ENCODE measurements at regions not wholly inside any gene's neighbourhood (a gene's known extent, or its start where the extent isn't known, plus 50 kb on each side); places are given as distances from the start of the nearest gene placed in this dataset.

DNA sequence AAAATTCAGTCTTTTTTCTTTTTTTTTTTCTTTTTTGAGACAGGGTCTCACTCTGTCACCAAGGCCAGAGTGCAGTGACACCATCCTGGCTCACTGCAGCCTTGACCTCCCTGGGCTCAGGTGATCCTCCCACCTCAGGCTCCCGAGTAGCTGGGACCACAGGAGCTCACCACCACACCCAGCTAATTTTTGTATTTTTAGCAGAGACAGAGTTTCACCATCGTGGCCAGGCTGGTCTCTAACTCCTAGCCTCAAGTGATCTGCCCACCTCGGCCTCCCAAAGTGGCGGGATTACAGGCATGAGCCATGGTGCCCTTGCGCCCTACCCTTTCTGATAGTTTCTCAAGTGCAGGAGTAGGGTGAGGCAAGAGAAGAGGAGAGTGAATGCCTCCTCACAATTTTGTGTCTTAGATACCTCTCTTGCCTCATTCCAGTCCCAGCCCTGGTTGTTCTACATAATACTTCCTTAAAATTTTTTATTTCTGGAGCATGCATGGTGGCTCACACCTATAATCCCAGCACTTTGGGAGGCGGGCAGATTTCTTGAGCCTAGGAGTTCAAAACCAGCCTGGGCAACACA, 68.2 kb upstream of the CAB39 start:
- Histone ChIP-seq H3K27ac (no peak overlapping the region), H3K36me3 (no peaks in the 10 kb centered on the region), H3K9me3 (no peaks in the 10 kb centered on the region), H3K27me3 (no peaks in the 10 kb centered on the region), H3K4me1 (no peaks in the 10 kb centered on the region), H3K4me3 (no peak overlapping the region)
- intact Hi-C loops (cut with DNase I) = no loop called here
- FAIRE-seq (no peak), DNase-seq (no peak), ATAC-seq (no peak)
- TF ChIP-seq, protein P1, sequence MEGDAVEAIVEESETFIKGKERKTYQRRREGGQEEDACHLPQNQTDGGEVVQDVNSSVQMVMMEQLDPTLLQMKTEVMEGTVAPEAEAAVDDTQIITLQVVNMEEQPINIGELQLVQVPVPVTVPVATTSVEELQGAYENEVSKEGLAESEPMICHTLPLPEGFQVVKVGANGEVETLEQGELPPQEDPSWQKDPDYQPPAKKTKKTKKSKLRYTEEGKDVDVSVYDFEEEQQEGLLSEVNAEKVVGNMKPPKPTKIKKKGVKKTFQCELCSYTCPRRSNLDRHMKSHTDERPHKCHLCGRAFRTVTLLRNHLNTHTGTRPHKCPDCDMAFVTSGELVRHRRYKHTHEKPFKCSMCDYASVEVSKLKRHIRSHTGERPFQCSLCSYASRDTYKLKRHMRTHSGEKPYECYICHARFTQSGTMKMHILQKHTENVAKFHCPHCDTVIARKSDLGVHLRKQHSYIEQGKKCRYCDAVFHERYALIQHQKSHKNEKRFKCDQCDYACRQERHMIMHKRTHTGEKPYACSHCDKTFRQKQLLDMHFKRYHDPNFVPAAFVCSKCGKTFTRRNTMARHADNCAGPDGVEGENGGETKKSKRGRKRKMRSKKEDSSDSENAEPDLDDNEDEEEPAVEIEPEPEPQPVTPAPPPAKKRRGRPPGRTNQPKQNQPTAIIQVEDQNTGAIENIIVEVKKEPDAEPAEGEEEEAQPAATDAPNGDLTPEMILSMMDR (IDR thresholded peaks at IDR 0.05) = no peak
- 76 to 80% methylated on average over 6 of the region's 6 CpGs for WGBS, 2 donors

DNA sequence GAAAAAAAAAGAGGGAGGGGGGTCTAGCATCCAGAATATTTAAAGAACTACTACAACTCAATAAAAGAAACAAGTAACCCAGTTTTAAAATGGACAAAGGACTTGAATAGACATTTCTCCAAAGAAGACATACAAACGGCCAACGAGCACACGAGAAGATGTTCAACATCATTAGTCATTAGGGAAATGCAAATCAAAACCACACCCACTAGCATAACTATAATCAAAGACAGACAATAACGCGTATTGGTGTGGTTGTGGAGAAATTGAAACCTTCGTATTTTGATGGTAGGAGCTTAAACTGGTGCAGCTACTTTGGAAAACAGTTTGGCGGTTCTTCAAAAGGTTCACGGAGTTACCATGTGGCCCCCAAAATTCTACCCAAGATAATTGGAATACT, 64.3 kb upstream of the CAB39 start:
- H3K27me3 ChIP-seq = no peaks in the 10 kb centered on the region
- no peak for FAIRE-seq
- no peaks in the 10 kb centered on the region for H3K9me3 ChIP-seq
- intact Hi-C loops (cut with DNase I) = no loop called here
- no peaks in the 10 kb centered on the region for H3K36me3 ChIP-seq
- ATAC-seq = no peak
- TF ChIP-seq, protein P1 (IDR thresholded peaks at IDR 0.05) = no peak
- no peak overlapping the region for H3K27ac ChIP-seq
- H3K4me1 ChIP-seq = no peaks in the 10 kb centered on the region
- no peak for DNase-seq
- WGBS, 2 donors = 80 to 88% methylated on average over 8 of the region's 8 CpGs
- no peak overlapping the region for H3K4me3 ChIP-seq

DNA sequence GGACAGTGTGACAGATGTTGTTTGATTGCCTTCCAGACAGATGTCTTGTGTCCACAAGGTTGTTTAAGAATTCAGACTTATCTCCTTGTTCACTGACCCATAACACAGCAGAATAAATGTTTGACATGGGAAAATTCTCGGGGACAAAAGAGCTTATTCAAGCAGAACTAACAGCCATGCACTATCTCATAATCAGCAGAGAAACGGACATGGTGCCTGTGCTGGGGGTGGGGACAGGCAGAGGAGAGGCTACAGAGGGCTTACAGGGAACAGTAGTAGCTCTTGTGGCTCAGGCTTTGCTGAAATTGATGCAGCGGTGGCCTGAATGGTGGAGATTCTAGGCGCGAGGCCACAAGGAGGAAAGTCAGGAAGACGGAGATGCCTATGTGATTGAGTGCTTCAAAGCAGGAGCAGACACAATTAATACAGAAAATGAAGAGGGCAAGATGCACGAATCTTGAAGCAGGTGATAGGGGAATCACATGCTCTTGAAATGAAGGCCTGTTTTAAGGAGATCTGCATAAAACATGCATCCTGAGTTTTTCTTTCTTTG, 62.0 kb upstream of the CAB39 start:
- no peaks in the 10 kb centered on the region for H3K36me3 ChIP-seq
- H3K4me1 ChIP-seq = no peaks in the 10 kb centered on the region
- no peak overlapping the region for H3K4me3 ChIP-seq
- no peaks in the 10 kb centered on the region for H3K9me3 ChIP-seq
- no peaks in the 10 kb centered on the region for H3K27me3 ChIP-seq
- DNase-seq = no peak
- no peak for FAIRE-seq
- ATAC-seq = no peak
- TF ChIP-seq, protein P1 (IDR thresholded peaks at IDR 0.05) = no peak
- H3K27ac ChIP-seq = no peak overlapping the region
- 37 to 45% methylated on average over 7 of the region's 7 CpGs for WGBS, 2 donors
- intact Hi-C loops (cut with DNase I) = no loop called here

DNA sequence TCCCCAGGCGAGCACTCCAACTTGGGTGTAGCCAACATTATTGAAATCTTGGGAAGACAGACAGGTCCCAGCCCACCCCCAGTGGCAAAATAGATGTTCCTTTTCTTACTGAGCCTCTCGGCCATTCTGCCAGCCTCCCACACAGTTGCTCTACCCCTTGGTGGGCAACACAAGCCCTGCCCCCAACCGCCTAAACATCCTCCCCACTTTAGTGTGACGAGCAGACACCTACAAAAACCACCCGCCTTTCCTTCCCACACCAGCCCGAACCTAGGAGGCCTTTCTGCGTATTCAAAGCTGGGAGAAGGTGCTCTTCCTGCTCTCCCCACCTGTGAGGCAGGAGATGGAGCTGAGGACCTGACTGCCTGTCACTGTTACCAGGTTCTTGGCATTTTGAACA, 58.6 kb upstream of the CAB39 start:
- TF ChIP-seq, protein P1 (IDR thresholded peaks at IDR 0.05) = no peak
- Histone ChIP-seq H3K9me3 (no peaks in the 10 kb centered on the region), H3K27ac (no peak overlapping the region), H3K36me3 (no peaks in the 10 kb centered on the region), H3K4me3 (no peak overlapping the region), H3K27me3 (no peaks in the 10 kb centered on the region), H3K4me1 (no peaks in the 10 kb centered on the region)
- no peak for DNase-seq
- intact Hi-C loops (cut with DNase I) = no loop called here
- FAIRE-seq = no peak
- ATAC-seq = no peak
- WGBS, 2 donors = 79 to 80% methylated on average over 7 of the region's 7 CpGs

DNA sequence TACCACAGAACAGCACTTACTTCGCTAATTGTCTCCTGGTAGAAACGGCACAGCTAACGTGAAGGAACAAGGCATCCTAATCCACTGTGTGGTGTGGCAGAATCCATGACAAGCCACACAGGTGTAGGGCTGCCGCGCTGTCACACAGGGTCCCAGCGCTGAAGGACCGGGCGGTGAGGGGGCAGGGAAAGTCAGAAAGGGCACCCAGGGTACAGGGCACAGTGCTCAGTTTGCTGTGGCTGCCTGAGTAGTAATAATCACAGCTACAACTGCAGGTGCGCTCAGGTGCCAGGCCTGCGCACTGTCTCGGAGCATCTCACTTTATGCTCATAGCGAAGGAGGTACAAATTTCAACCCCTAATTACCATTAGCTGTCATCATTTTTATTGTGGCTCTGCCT, 55.2 kb upstream of the CAB39 start:
- no peak for ATAC-seq
- no peaks in the 10 kb centered on the region for H3K9me3 ChIP-seq
- no peak overlapping the region for H3K4me3 ChIP-seq
- H3K36me3 ChIP-seq = no peaks in the 10 kb centered on the region
- no peak for DNase-seq
- WGBS, 2 donors = 84 to 87% methylated on average over 12 of the region's 12 CpGs
- no peaks in the 10 kb centered on the region for H3K4me1 ChIP-seq
- no peaks in the 10 kb centered on the region for H3K27me3 ChIP-seq
- no peak for FAIRE-seq
- no peak overlapping the region for H3K27ac ChIP-seq
- TF ChIP-seq, protein P1 (IDR thresholded peaks at IDR 0.05) = no peak
- intact Hi-C loops (cut with DNase I) = no loop called here

Measured in pancreas (tissue), 10 donors.